ENCODE measurements at regions not wholly inside any gene's neighbourhood (a gene's known extent, or its start where the extent isn't known, plus 50 kb on each side); places are given as distances from the start of the nearest gene placed in this dataset.

GRCh38 chr16:54446639-54447038 is 160.1 kb upstream of the IRX3 start:
- DNase-seq: peak in 7 of 51 donors; percentile 2 to 66 (median 21)

GRCh38 chr16:54444851-54445458 is 158.4 kb upstream of the IRX3 start:
- DNase-seq: no peak

GRCh38 chr16:54443839-54444238 is 157.3 kb upstream of the IRX3 start:
- DNase-seq: no peak

GRCh38 chr16:54443352-54443751 is 156.8 kb upstream of the IRX3 start:
- no peak for DNase-seq

- no peak for DNase-seq
Observed at GRCh38 chr16:54442864-54443263, 156.3 kb upstream of the IRX3 start.

- no peak for DNase-seq
Observed at GRCh38 chr16:54438469-54438868, 151.9 kb upstream of the IRX3 start.

- no peak for DNase-seq
Observed at GRCh38 chr16:54437921-54438320, 151.3 kb upstream of the IRX3 start.

GRCh38 chr16:54437401-54437800 is 150.8 kb upstream of the IRX3 start:
- no peak for DNase-seq

GRCh38 chr16:54436346-54436745 is 149.8 kb upstream of the IRX3 start:
- DNase-seq: no peak

- no peak for DNase-seq
Observed at GRCh38 chr16:54434859-54435258, 148.3 kb upstream of the IRX3 start.

GRCh38 chr16:54432897-54433229 is 146.3 kb upstream of the IRX3 start:
- DNase-seq: no peak

- peak in 16 of 51 donors; percentile 5 to 55 (median 16) for DNase-seq
Observed at GRCh38 chr16:54431997-54432896, 145.7 kb upstream of the IRX3 start.

GRCh38 chr16:54431041-54431996 is 144.7 kb upstream of the IRX3 start:
- DNase-seq: no peak

GRCh38 chr16:54430491-54431030 is 144.0 kb upstream of the IRX3 start:
- DNase-seq: no peak

- DNase-seq: no peak
Observed at GRCh38 chr16:54429029-54429428, 142.4 kb upstream of the IRX3 start.

- no peak for DNase-seq
Observed at GRCh38 chr16:54426553-54426849, 139.9 kb upstream of the IRX3 start.

GRCh38 chr16:54425681-54426552 is 139.3 kb upstream of the IRX3 start:
- DNase-seq: peak in 2 of 51 donors; percentile 8 to 36

GRCh38 chr16:54425068-54425467 is 138.5 kb upstream of the IRX3 start:
- no peak for DNase-seq

GRCh38 chr16:54424043-54424451 is 137.5 kb upstream of the IRX3 start:
- DNase-seq: no peak

- DNase-seq: no peak
Observed at GRCh38 chr16:54422569-54422978, 136.0 kb upstream of the IRX3 start.

- no peak for DNase-seq
Observed at GRCh38 chr16:54422159-54422558, 135.6 kb upstream of the IRX3 start.

Data from hypothalamus (tissue), 51 donors.